Neuronal stem cell (in vitro differentiated cells): ENCODE measurements at regions not wholly inside any gene's neighbourhood (a gene's known extent, or its start where the extent isn't known, plus 50 kb on each side); places are given as distances from the start of the nearest gene placed in this dataset.
A peak's percentile ranks its signal among the peaks of the same experiment; 100 is the strongest.
"Not testable (repeated sequence)": the region's sequence is repeated elsewhere in the genome, so short reads cannot be mapped to it uniquely, and the experiment has no call there.

Experiments used
- DNase-seq: peaks from one replicate; pipeline ENCODE4 v3.0.0-alpha.2; 2013; ENCODE audit warnings: low spot score
- H2AFZ ChIP-seq: one replicate; pipeline ENCODE4 v1.6.1; 2013; ENCODE audit warnings: mild to moderate bottlenecking, low read length, inconsistent platforms
- H2AK5ac ChIP-seq: 2 replicates; pipeline ENCODE4 v1.6.1; 2013; ENCODE audit warnings: low read depth, mild to moderate bottlenecking, inconsistent platforms, low read length, moderate library complexity, mixed read lengths
- H2BK120ac ChIP-seq: 2 replicates; pipeline ENCODE4 v1.6.1; 2013; ENCODE audit warnings: low read depth, mild to moderate bottlenecking, inconsistent platforms, low read length, moderate library complexity, mixed read lengths
- H2BK12ac ChIP-seq: one replicate; pipeline ENCODE4 v1.6.1; 2013; ENCODE audit warnings: low read length, inconsistent platforms
- H2BK15ac ChIP-seq: 2 replicates; pipeline ENCODE4 v1.6.1; 2013; ENCODE audit warnings: mild to moderate bottlenecking, low read length, inconsistent platforms, mixed read lengths
- H2BK5ac ChIP-seq: one replicate; pipeline ENCODE4 v1.6.1; 2013; ENCODE audit warnings: inconsistent platforms, mild to moderate bottlenecking, low read length, moderate library complexity
- H3K14ac ChIP-seq: one replicate; pipeline ENCODE4 v1.6.1; 2013; ENCODE audit warnings: low read length, inconsistent platforms
- H3K18ac ChIP-seq: 2 replicates; pipeline ENCODE4 v1.6.1; 2013; ENCODE audit warnings: low read length, inconsistent platforms
- H3K23ac ChIP-seq: 2 replicates; pipeline ENCODE4 v1.6.1; 2013; ENCODE audit warnings: low read depth, mild to moderate bottlenecking, mixed read lengths, low read length, inconsistent platforms; ENCODE audit not compliant: poor library complexity
- H3K27ac ChIP-seq: replicated peaks from 3 replicates; pipeline ENCODE4 v1.5.1; 2013; ENCODE audit warnings: low read length, inconsistent platforms
- H3K27me3 ChIP-seq, 3 experiments: 2 replicates each; pipeline ENCODE4 v1.6.1; 2013; ENCODE audit warnings: low read length in 3 of 3, mild to moderate bottlenecking in 2 of 3, inconsistent platforms in 1 of 3, low read depth in 1 of 3, mixed read lengths in 1 of 3, moderate library complexity in 1 of 3; ENCODE audit not compliant: control insufficient read depth in 3 of 3, insufficient read depth in 3 of 3
- H3K36me3 ChIP-seq, 2 donors: replicated peaks in 1 of 2; 2 replicates each; pipeline ENCODE4 v1.6.1; 2013; ENCODE audit warnings: low read length in 2 of 2; ENCODE audit not compliant: control insufficient read depth in 2 of 2, insufficient read depth in 2 of 2
- H3K4ac ChIP-seq: 2 replicates; pipeline ENCODE4 v1.6.1; 2013; ENCODE audit warnings: inconsistent platforms, mild to moderate bottlenecking, low read length, moderate library complexity
- H3K4me1 ChIP-seq, 2 donors: 1 replicate in 1 of 2; 2 replicates in 1 of 2; pipeline ENCODE4 v1.6.1; 2013; ENCODE audit warnings: low read length in 2 of 2, low read depth in 1 of 2; ENCODE audit not compliant: control insufficient read depth in 2 of 2, insufficient read depth in 1 of 2
- H3K4me2 ChIP-seq: one replicate; pipeline ENCODE4 v1.6.1; 2013; ENCODE audit warnings: mild to moderate bottlenecking, low read length, inconsistent platforms; ENCODE audit not compliant: insufficient read depth, poor library complexity, severe bottlenecking
- H3K4me3 ChIP-seq, 2 donors: 2 replicates each; pipeline ENCODE4 v1.5.1; 2013; ENCODE audit warnings: low read length in 2 of 2, mild to moderate bottlenecking in 2 of 2, inconsistent platforms in 1 of 2, moderate library complexity in 1 of 2
- H3K79me1 ChIP-seq: one replicate; pipeline ENCODE4 v1.6.1; 2013; ENCODE audit warnings: low read depth, mild to moderate bottlenecking, inconsistent platforms, low read length, moderate library complexity
- H3K9ac ChIP-seq: one replicate; pipeline ENCODE4 v1.6.1; 2013; ENCODE audit warnings: mild to moderate bottlenecking, low read depth, low read length, inconsistent platforms; ENCODE audit not compliant: poor library complexity
- H3K9me3 ChIP-seq, 2 donors: replicated peaks in 1 of 2; 2 replicates each; pipeline versions ENCODE3 to v1.6.1; 2013; ENCODE audit warnings: low read length in 2 of 2, mild to moderate bottlenecking in 2 of 2, inconsistent platforms in 1 of 2, low read depth in 1 of 2, mixed read lengths in 1 of 2, moderate library complexity in 1 of 2; ENCODE audit not compliant: control insufficient read depth in 2 of 2, insufficient read depth in 1 of 2
- H4K8ac ChIP-seq: one replicate; pipeline ENCODE4 v1.6.1; 2013; ENCODE audit warnings: low read depth, mild to moderate bottlenecking, inconsistent platforms, low read length, moderate library complexity
- H4K91ac ChIP-seq: one replicate; pipeline ENCODE4 v1.6.1; 2013; ENCODE audit warnings: low read length, low read depth, mild to moderate bottlenecking, inconsistent platforms; ENCODE audit not compliant: poor library complexity
- WGBS, 2 donors: extraction: QIAGEN DNeasy Blood & Tissue Kit; methylation state at CpG; one replicate each; pipeline ENCODE4 v1.1.7; 2013; ENCODE audit warnings: missing lambda C conversion rate in 2 of 2, mixed read lengths in 1 of 2; ENCODE audit not compliant: insufficient read length in 2 of 2, insufficient replicate concordance in 1 of 2; ENCODE audit errors: extremely low coverage in 2 of 2; 5-methylcytosine and 5-hydroxymethylcytosine counted together

DNA sequence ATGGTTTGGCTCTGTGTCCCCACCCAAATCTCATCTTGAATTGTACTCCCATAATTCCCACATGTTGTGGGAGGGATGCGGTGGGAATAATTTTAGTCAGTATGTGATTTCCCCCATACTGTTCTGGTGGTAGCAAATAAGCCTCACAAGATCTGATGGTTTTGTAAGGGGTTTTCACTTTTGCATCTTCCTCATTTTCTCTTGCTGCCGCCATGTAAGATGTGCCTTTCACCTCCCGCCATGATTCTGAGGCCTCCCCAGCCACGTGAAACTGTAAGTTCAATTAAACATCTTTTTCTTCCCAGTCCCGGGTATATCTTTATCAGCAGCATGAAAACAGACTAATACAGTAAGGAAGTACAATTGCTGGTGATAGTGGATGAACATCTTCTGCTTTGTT is 269.9 kb upstream of the NR2F2 start:
- H3K4me3 ChIP-seq, H3K4me2 ChIP-seq, H3K27me3 ChIP-seq, H3K18ac ChIP-seq, H4K91ac ChIP-seq, H3K9me3 ChIP-seq, DNase-seq, H3K4ac ChIP-seq, H3K4me1 ChIP-seq, H2AFZ ChIP-seq, H3K23ac ChIP-seq, H2BK12ac ChIP-seq, H4K8ac ChIP-seq, H2BK15ac ChIP-seq, H2AK5ac ChIP-seq, H3K14ac ChIP-seq, H3K9ac ChIP-seq, H3K27ac ChIP-seq, H2BK120ac ChIP-seq, H2BK5ac ChIP-seq, H3K79me1 ChIP-seq, H3K36me3 ChIP-seq: not testable (repeated sequence)
- WGBS, 2 donors, result no CpG with 5 or more reads among the region's 5 CpGs

DNA sequence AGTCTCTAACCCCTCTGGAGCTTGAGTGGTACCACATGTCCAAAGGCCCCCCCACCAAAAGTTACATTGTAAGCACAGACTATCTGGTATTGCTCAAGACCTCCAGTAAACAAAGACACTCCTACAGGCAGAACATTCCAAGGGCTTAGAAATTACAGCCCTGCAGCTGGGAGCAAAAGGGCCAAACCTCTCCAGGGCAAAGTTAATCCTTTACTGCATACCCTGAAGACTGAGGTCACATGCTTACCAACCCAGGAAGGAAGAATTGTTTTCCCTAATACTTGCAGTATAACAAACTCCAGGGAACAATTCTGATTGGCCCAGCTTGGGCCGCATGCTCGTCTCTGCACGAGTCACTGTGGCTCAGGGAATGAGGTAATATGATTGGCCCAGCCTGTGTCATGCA is 266.1 kb upstream of the NR2F2 start:
- Histone ChIP-seq H3K4me2 (no peak overlapping the region), H3K79me1 (no peaks in the 10 kb centered on the region), H2BK5ac (no peak overlapping the region), H2BK12ac (no peak overlapping the region), H3K14ac (no peak overlapping the region), H2AK5ac (no peak overlapping the region), H3K27ac (no peak overlapping the region), H4K8ac (no peak overlapping the region), H3K9ac (no peak overlapping the region), H3K27me3 (no peaks in the 10 kb centered on the region), H3K18ac (no peak overlapping the region), H3K36me3 (no peaks in the 10 kb centered on the region), H3K23ac (no peak overlapping the region), H3K4me1 (peaks cover 0 to 4% of the 10 kb centered on the region in 2 donors), H3K4ac (no peak overlapping the region), H4K91ac (no peak overlapping the region), H3K4me3 (no peak overlapping the region), H2BK15ac (no peak overlapping the region), H3K9me3 (peaks cover 0 to 6% of the 10 kb centered on the region in 2 donors), H2BK120ac (no peak overlapping the region), H2AFZ (peak overlapping the region; percentile 15)
- no CpG with 5 or more reads among the region's 3 CpGs for WGBS, 2 donors
- DNase-seq, result no peak

DNA sequence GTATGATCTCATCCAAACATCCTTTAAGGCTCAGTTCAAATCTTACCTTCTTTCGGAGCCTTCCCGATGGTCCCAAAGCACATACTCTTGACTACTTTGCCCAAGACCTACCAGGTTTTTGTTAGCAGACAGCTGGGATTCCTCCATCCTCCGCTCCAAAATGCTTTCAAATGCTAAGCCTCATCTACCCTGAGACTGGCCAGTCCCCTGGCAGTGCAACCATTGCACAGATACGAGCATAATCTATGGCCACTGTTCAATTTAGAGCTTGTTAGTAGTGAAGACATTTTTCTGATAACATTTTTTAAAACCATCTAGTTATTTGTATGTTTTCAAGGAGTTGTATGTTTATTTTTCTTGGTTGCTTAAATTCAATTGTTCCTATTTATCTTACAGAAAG is 264.4 kb upstream of the NR2F2 start:
- Histone ChIP-seq H3K14ac (no peak overlapping the region), H2BK120ac (no peak overlapping the region), H3K4me2 (no peak overlapping the region), H3K4ac (no peak overlapping the region), H4K91ac (no peak overlapping the region), H3K36me3 (no peaks in the 10 kb centered on the region), H3K79me1 (no peaks in the 10 kb centered on the region), H3K9me3 (peaks cover 0 to 6% of the 10 kb centered on the region in 2 donors), H3K27me3 (no peaks in the 10 kb centered on the region), H3K27ac (no peak overlapping the region), H3K18ac (no peak overlapping the region), H2BK15ac (no peak overlapping the region), H3K4me3 (no peak overlapping the region), H3K4me1 (peaks cover 0 to 7% of the 10 kb centered on the region in 2 donors), H3K23ac (no peak overlapping the region), H2BK5ac (no peak overlapping the region), H2BK12ac (no peak overlapping the region), H4K8ac (no peak overlapping the region), H3K9ac (no peak overlapping the region), H2AK5ac (no peak overlapping the region), H2AFZ (no peak overlapping the region)
- no CpG with 5 or more reads among the region's 4 CpGs for WGBS, 2 donors
- DNase-seq, result no peak

DNA sequence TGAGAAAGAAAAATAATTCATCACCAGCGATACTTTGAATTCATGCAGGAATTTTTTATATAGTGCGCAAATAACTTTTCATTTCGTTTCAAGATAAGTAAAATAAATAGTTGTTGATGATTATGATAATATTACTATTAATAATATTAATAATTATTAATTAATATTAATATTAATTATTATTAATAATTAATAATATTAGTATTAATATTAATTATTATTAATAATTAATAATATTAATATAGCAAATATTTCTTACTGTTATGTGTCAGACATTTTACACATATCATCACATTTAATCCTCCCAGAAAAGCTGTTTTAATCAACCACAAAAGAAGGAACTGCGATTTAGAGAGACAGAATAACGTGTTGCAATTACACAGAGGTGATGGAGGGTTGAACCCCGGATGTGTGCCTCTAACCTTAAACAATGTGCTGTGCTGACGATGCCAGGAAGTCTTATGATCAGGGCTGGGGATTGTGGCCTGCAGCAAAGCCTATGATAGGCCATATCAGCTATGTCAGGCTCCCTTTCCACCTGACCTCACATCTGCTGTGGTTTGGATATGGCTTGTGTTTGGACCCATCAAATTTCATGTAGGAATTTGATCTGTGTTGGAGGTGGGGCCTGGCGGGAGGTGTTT is 263.5 kb upstream of the NR2F2 start:
- H3K4ac ChIP-seq, result no peak overlapping the region
- no peak overlapping the region for H2BK5ac ChIP-seq
- H2AFZ ChIP-seq, result no peak overlapping the region
- H2BK12ac ChIP-seq, result no peak overlapping the region
- no CpG with 5 or more reads among the region's 8 CpGs for WGBS, 2 donors
- H2AK5ac ChIP-seq, result peak overlapping the region; percentile 50
- no peaks in the 10 kb centered on the region for H3K36me3 ChIP-seq
- no peak overlapping the region for H3K4me3 ChIP-seq
- no peak overlapping the region for H4K8ac ChIP-seq
- H3K18ac ChIP-seq, result peak overlapping the region; percentile 25
- no peaks in the 10 kb centered on the region for H3K79me1 ChIP-seq
- no peak overlapping the region for H4K91ac ChIP-seq
- H3K14ac ChIP-seq, result no peak overlapping the region
- peaks cover 0 to 7% of the 10 kb centered on the region in 2 donors for H3K4me1 ChIP-seq
- H3K9ac ChIP-seq, result no peak overlapping the region
- H3K27me3 ChIP-seq, result no peaks in the 10 kb centered on the region
- H3K4me2 ChIP-seq, result no peak overlapping the region
- no peak overlapping the region for H2BK15ac ChIP-seq
- H3K9me3 ChIP-seq, result peaks cover 0 to 6% of the 10 kb centered on the region in 2 donors
- DNase-seq, result no peak
- H2BK120ac ChIP-seq, result no peak overlapping the region
- no peak overlapping the region for H3K23ac ChIP-seq
- no peak overlapping the region for H3K27ac ChIP-seq
